CD4-positive, alpha-beta memory T cell (primary cell): ENCODE measurements at regions not wholly inside any gene's neighbourhood (a gene's known extent, or its start where the extent isn't known, plus 50 kb on each side); places are given as distances from the start of the nearest gene placed in this dataset.

Source experiments
- CTCF ChIA-PET: fragments of 350-600 bp; sonication (Branson Sonifier 250); formaldehyde crosslinking; loops from one replicate; lab custom pipeline; 2021; ENCODE audit warnings: inconsistent platforms; ENCODE audit not compliant: partially characterized antibody; lab: Charles Lee
- POLR2A ChIA-PET: fragments of 350-600 bp; sonication (Branson Sonifier 250); formaldehyde crosslinking; loops from one replicate; lab custom pipeline; 2021; ENCODE audit not compliant: partially characterized antibody; lab: Charles Lee
- DNase-seq, 5 donors: peaks; one replicate each; pipeline versions ENCODE4 v3.0.0 to v3.0.0-alpha.2; 2020 to 2022; ENCODE audit warnings: mixed read lengths in 1 of 5
- H3K27ac ChIP-seq: one replicate; pipeline ENCODE4 v1.7.0; 2013; ENCODE audit warnings: low read depth, low read length
- H3K27me3 ChIP-seq: 2 replicates; pipeline ENCODE4 v1.7.0; 2013; ENCODE audit warnings: mild to moderate bottlenecking, low read length, moderate library complexity; ENCODE audit not compliant: insufficient read depth
- H3K36me3 ChIP-seq: 2 replicates; pipeline ENCODE4 v1.7.0; 2013; ENCODE audit warnings: mild to moderate bottlenecking, low read length, moderate library complexity; ENCODE audit not compliant: insufficient read depth
- H3K4me1 ChIP-seq: 2 replicates; pipeline ENCODE4 v1.7.0; 2013; ENCODE audit warnings: mild to moderate bottlenecking, low read length, moderate library complexity; ENCODE audit not compliant: insufficient read depth
- H3K4me3 ChIP-seq, 2 donors: one replicate each; pipeline ENCODE4 v1.7.0; 2013; ENCODE audit warnings: low read length in 2 of 2, mild to moderate bottlenecking in 1 of 2
- H3K9me3 ChIP-seq, 2 donors: one replicate each; pipeline ENCODE4 v1.7.0; 2013; ENCODE audit warnings: low read length in 2 of 2, control low read depth in 1 of 2; ENCODE audit not compliant: control insufficient read depth in 1 of 2
- H3K27ac Mint-ChIP-seq, 7 donors: one replicate each; pipeline ENCODE4 v1.8.0; 2020 to 2021; ENCODE audit warnings: mixed read lengths in 7 of 7, mild to moderate bottlenecking in 6 of 7, inconsistent platforms in 3 of 7, moderate library complexity in 3 of 7
- H3K27me3 Mint-ChIP-seq, 2 donors: one replicate each; pipeline ENCODE4 v1.8.0; 2020 to 2021; ENCODE audit warnings: mixed read lengths in 2 of 2
- H3K36me3 Mint-ChIP-seq, 2 donors: one replicate each; pipeline ENCODE4 v1.8.0; 2020 to 2021; ENCODE audit warnings: mixed read lengths in 2 of 2, inconsistent platforms in 1 of 2, mild to moderate bottlenecking in 1 of 2
- H3K4me1 Mint-ChIP-seq, 4 donors: one replicate each; pipeline ENCODE4 v1.8.0; 2020 to 2021; ENCODE audit warnings: mixed read lengths in 4 of 4, mild to moderate bottlenecking in 1 of 4
- H3K4me3 Mint-ChIP-seq, 8 donors: one replicate each; pipeline ENCODE4 v1.8.0; 2020 to 2021; ENCODE audit warnings: mixed read lengths in 8 of 8, mild to moderate bottlenecking in 7 of 8, moderate library complexity in 6 of 8, inconsistent platforms in 3 of 8
- H3K9me3 Mint-ChIP-seq, 8 donors: one replicate each; pipeline ENCODE4 v1.8.0; 2020 to 2021; ENCODE audit warnings: mixed read lengths in 8 of 8, mild to moderate bottlenecking in 5 of 8, inconsistent platforms in 3 of 8, moderate library complexity in 1 of 8
- intact Hi-C: fragments of 100-400 bp; cut with micrococcal nuclease; formaldehyde crosslinking; loops from one replicate; pipeline ENCODE4 v1.15.1; 2023

DNA sequence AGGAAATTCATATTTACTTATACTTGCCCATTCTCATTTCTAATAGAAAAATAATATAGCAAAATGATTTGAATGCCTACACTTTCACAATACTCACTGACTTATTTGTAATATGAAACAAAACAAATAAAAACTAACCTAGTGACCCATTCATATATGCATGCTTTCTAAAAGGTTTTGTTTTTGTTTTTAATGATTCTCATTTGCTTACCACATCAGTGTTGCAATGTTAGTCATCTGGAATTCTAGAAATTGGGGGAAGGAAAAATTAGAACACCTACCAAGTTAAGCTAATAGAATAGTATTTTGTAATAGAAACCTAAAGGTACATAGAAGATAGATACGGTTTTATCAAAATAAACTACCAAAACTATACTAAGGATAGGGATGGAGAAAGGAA, 214.1 kb upstream of the CNTN6 start:
- peaks cover 1 to 5% (median 4%) of the 10 kb centered on the region in 8 donors for H3K9me3 Mint-ChIP-seq
- CTCF ChIA-PET, result no interaction called here
- no peak overlapping the region for H3K27ac ChIP-seq
- no peak overlapping the region for H3K27ac Mint-ChIP-seq
- H3K4me1 Mint-ChIP-seq, result no peaks in the 10 kb centered on the region
- H3K36me3 Mint-ChIP-seq, result no peaks in the 10 kb centered on the region
- H3K27me3 ChIP-seq, result no peaks in the 10 kb centered on the region
- no peaks in the 10 kb centered on the region for H3K4me1 ChIP-seq
- intact Hi-C loops, result no loop called here
- POLR2A ChIA-PET, result no interaction called here
- no peaks in the 10 kb centered on the region for H3K36me3 ChIP-seq
- H3K9me3 ChIP-seq, result peaks cover 0 to 3% of the 10 kb centered on the region in 2 donors
- H3K4me3 ChIP-seq, result no peak overlapping the region
- no peaks in the 10 kb centered on the region for H3K27me3 Mint-ChIP-seq
- H3K4me3 Mint-ChIP-seq, result no peak overlapping the region
- no peak for DNase-seq

DNA sequence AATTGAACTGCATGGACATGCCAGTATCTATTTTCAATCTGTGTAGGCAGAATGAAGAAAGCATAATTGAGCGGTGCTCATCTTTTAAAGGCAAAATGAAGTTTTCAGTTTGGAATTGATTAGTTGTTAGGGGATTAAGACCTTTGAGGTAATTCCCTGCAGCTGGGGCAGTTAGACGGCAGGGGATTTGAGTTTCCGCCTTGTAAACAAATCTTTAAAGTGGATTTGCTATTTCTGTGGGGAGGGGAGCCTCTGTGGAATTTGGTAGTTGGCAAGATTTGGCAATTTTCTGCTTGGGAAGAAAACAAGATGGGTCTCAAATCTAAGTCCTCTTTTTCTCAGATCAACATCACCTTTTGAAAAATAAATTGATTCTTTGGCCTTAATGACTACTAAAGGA, 212.5 kb upstream of the CNTN6 start:
- intact Hi-C loops, result no loop called here
- Mint-ChIP-seq H3K27me3 (no peaks in the 10 kb centered on the region), H3K36me3 (no peaks in the 10 kb centered on the region), H3K27ac (no peak overlapping the region), H3K4me3 (no peak overlapping the region), H3K9me3 (peaks cover 0 to 9% (median 3%) of the 10 kb centered on the region in 8 donors), H3K4me1 (no peaks in the 10 kb centered on the region)
- Histone ChIP-seq H3K27me3 (no peaks in the 10 kb centered on the region), H3K36me3 (no peaks in the 10 kb centered on the region), H3K4me1 (no peaks in the 10 kb centered on the region), H3K9me3 (peaks cover 0 to 3% of the 10 kb centered on the region in 2 donors), H3K27ac (no peak overlapping the region), H3K4me3 (no peak overlapping the region)
- DNase-seq, result no peak
- POLR2A ChIA-PET, result no interaction called here
- CTCF ChIA-PET, result no interaction called here

DNA sequence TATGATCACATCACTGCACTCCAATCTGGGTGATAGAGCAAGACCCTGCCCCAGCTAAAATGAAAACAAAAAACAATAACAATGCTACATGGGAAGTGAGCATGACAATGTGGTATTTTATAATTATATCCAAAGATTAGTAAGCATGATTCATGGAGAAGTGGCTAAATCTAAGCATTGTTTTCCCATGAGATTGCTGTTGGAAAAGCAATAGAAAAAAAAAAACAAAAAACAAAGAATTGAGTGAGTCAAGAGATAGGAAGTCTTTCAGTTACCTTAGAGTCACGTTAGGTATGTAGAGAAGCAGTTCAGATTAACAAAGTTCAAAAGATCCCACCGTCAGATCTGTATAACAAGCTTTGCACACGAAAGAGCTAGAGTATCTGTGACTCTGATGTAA, 210.3 kb upstream of the CNTN6 start:
- CTCF ChIA-PET, result no interaction called here
- H3K27me3 Mint-ChIP-seq, result no peaks in the 10 kb centered on the region
- H3K36me3 ChIP-seq, result no peaks in the 10 kb centered on the region
- H3K27me3 ChIP-seq, result no peaks in the 10 kb centered on the region
- no peak for DNase-seq
- no peaks in the 10 kb centered on the region for H3K4me1 ChIP-seq
- no peaks in the 10 kb centered on the region for H3K4me1 Mint-ChIP-seq
- H3K27ac Mint-ChIP-seq, result no peak overlapping the region
- no peaks in the 10 kb centered on the region for H3K36me3 Mint-ChIP-seq
- no peak overlapping the region for H3K27ac ChIP-seq
- peaks cover 0 to 9% (median 3%) of the 10 kb centered on the region in 8 donors for H3K9me3 Mint-ChIP-seq
- POLR2A ChIA-PET, result no interaction called here
- H3K9me3 ChIP-seq, result peaks cover 0 to 3% of the 10 kb centered on the region in 2 donors
- intact Hi-C loops, result no loop called here
- no peak overlapping the region for H3K4me3 ChIP-seq
- no peak overlapping the region for H3K4me3 Mint-ChIP-seq

- H3K27me3 Mint-ChIP-seq, result no peaks in the 10 kb centered on the region
- H3K9me3 Mint-ChIP-seq, result peaks cover 2 to 14% (median 6%) of the 10 kb centered on the region in 8 donors
- H3K4me3 ChIP-seq, result no peak overlapping the region
- H3K36me3 Mint-ChIP-seq, result no peaks in the 10 kb centered on the region
- intact Hi-C loops, result no loop called here
- no peak overlapping the region for H3K27ac ChIP-seq
- H3K4me1 Mint-ChIP-seq, result no peaks in the 10 kb centered on the region
- H3K4me1 ChIP-seq, result no peaks in the 10 kb centered on the region
- no peaks in the 10 kb centered on the region for H3K27me3 ChIP-seq
- ChIA-PET POLR2A (no interaction called here), CTCF (no interaction called here)
- no peaks in the 10 kb centered on the region for H3K36me3 ChIP-seq
- no peak overlapping the region for H3K27ac Mint-ChIP-seq
- H3K4me3 Mint-ChIP-seq, result no peak overlapping the region
- H3K9me3 ChIP-seq, result no peaks in the 10 kb centered on the region
- no peak for DNase-seq
Measured at GRCh38 chr3:901953-902778, 190.7 kb upstream of the CNTN6 start.

- H3K27me3 ChIP-seq, result no peaks in the 10 kb centered on the region
- ChIA-PET POLR2A (no interaction called here), CTCF (no interaction called here)
- no peak overlapping the region for H3K4me3 ChIP-seq
- intact Hi-C loops, result no loop called here
- Mint-ChIP-seq H3K27ac (no peak overlapping the region), H3K27me3 (peaks cover 0 to 2% of the 10 kb centered on the region in 2 donors), H3K4me3 (no peak overlapping the region), H3K9me3 (peaks cover 2 to 19% (median 9%) of the 10 kb centered on the region in 8 donors), H3K4me1 (no peaks in the 10 kb centered on the region), H3K36me3 (no peaks in the 10 kb centered on the region)
- no peaks in the 10 kb centered on the region for H3K9me3 ChIP-seq
- DNase-seq, result no peak
- H3K27ac ChIP-seq, result no peak overlapping the region
- no peaks in the 10 kb centered on the region for H3K4me1 ChIP-seq
- H3K36me3 ChIP-seq, result no peaks in the 10 kb centered on the region
Measured at GRCh38 chr3:905217-905616, 187.6 kb upstream of the CNTN6 start.

DNA sequence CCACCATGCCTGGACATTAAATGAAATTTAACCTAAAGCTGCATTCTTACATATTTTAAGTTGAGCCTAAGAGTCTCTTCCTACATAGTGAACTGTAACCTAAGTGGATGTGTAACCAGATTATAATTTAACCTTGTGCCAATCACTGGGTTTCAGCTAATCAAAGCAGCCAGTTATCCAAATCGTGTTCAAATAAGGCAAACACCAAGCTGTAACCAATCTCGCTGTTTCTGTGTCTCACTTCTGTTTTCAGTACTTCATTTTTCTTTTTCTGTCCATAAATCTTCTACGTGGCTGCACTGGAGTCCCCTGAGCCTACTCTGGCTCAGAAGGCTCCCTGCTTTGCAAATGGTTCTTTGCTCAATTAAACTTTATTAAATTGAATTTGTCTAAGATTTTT, 186.1 kb upstream of the CNTN6 start:
- no peaks in the 10 kb centered on the region for H3K27me3 ChIP-seq
- peaks cover 0 to 2% of the 10 kb centered on the region in 2 donors for H3K27me3 Mint-ChIP-seq
- H3K9me3 ChIP-seq, result no peaks in the 10 kb centered on the region
- no peak overlapping the region for H3K4me3 ChIP-seq
- no peaks in the 10 kb centered on the region for H3K4me1 Mint-ChIP-seq
- no peak overlapping the region for H3K4me3 Mint-ChIP-seq
- CTCF ChIA-PET, result no interaction called here
- no peak for DNase-seq
- no peak overlapping the region for H3K27ac Mint-ChIP-seq
- POLR2A ChIA-PET, result no interaction called here
- peaks cover 3 to 17% (median 10%) of the 10 kb centered on the region in 8 donors for H3K9me3 Mint-ChIP-seq
- no peaks in the 10 kb centered on the region for H3K36me3 Mint-ChIP-seq
- intact Hi-C loops, result no loop called here
- no peak overlapping the region for H3K27ac ChIP-seq
- no peaks in the 10 kb centered on the region for H3K36me3 ChIP-seq
- H3K4me1 ChIP-seq, result no peaks in the 10 kb centered on the region

DNA sequence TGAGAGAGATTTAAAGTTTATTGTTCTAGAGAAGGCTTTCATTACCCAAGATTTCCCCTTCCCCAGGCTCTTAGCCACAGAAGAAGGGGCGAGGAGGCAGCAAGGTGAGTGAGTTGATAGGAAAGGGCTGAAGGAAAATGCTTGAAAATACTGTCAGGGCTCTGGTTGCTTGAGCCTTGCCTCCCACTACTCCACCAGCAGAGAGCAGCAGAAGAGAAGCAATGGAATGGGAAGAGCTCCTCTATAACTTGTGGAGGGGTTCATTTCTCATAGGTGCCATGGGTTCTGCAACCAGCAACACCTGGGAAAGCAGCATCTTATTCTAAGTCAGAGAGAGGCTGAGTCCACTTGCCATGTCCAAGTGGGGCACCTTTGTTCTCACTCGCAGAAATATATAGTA, 184.0 kb upstream of the CNTN6 start:
- Histone ChIP-seq H3K4me1 (no peaks in the 10 kb centered on the region), H3K9me3 (no peaks in the 10 kb centered on the region), H3K27ac (no peak overlapping the region), H3K36me3 (no peaks in the 10 kb centered on the region), H3K4me3 (no peak overlapping the region), H3K27me3 (no peaks in the 10 kb centered on the region)
- Mint-ChIP-seq H3K4me3 (peak overlapping the region in 1 of 8 donors; percentile 55), H3K36me3 (no peaks in the 10 kb centered on the region), H3K9me3 (peaks cover 0 to 16% (median 5%) of the 10 kb centered on the region in 8 donors), H3K4me1 (no peaks in the 10 kb centered on the region), H3K27me3 (peaks cover 0 to 2% of the 10 kb centered on the region in 2 donors), H3K27ac (no peak overlapping the region)
- POLR2A ChIA-PET, result no interaction called here
- DNase-seq, result no peak
- CTCF ChIA-PET, result no interaction called here
- intact Hi-C loops, result no loop called here
